Daoy (cell line): ENCODE measurements at regions not wholly inside any gene's neighbourhood (a gene's known extent, or its start where the extent isn't known, plus 50 kb on each side); places are given as distances from the start of the nearest gene placed in this dataset.
"Not testable (repeated sequence)": the region's sequence is repeated elsewhere in the genome, so short reads cannot be mapped to it uniquely, and the experiment has no call there.

Experiments
- DNase-seq: peaks from one replicate; pipeline ENCODE4 v3.0.0-alpha.2; 2015; ENCODE audit warnings: low read depth

GRCh38 chr15:69917056-69917455 is 180.7 kb downstream of the TLE3 start:
- no peak for DNase-seq

- DNase-seq, result no peak
Measured at GRCh38 chr15:69919816-69920215, 177.9 kb downstream of the TLE3 start.

GRCh38 chr15:69920221-69920620 is 177.5 kb downstream of the TLE3 start:
- no peak for DNase-seq

GRCh38 chr15:69921626-69922619 is 175.8 kb downstream of the TLE3 start:
- DNase-seq, result no peak

GRCh38 chr15:69924531-69924930 is 173.2 kb downstream of the TLE3 start:
- no peak for DNase-seq

GRCh38 chr15:69926006-69926405 is 171.7 kb downstream of the TLE3 start:
- DNase-seq, result peak; percentile 20

GRCh38 chr15:69926721-69927120 is 171.0 kb downstream of the TLE3 start:
- no peak for DNase-seq

GRCh38 chr15:69928890-69929289 is 168.8 kb downstream of the TLE3 start:
- DNase-seq, result not testable (repeated sequence)

GRCh38 chr15:69929905-69930630 is 167.6 kb downstream of the TLE3 start:
- DNase-seq, result no peak

GRCh38 chr15:69930754-69931153 is 167.0 kb downstream of the TLE3 start:
- no peak for DNase-seq

- no peak for DNase-seq
Measured at GRCh38 chr15:69931156-69931555, 166.6 kb downstream of the TLE3 start.

GRCh38 chr15:69934607-69935006 is 163.1 kb downstream of the TLE3 start:
- DNase-seq, result no peak

GRCh38 chr15:69939513-69940440 is 157.9 kb downstream of the TLE3 start:
- DNase-seq, result no peak

GRCh38 chr15:69940441-69941300 is 157.0 kb downstream of the TLE3 start:
- no peak for DNase-seq

- DNase-seq, result no peak
Measured at GRCh38 chr15:69941301-69941605, 156.5 kb downstream of the TLE3 start.

GRCh38 chr15:69941706-69942495 is 155.8 kb downstream of the TLE3 start:
- no peak for DNase-seq

GRCh38 chr15:69943637-69944036 is 154.1 kb downstream of the TLE3 start:
- no peak for DNase-seq

- DNase-seq, result no peak
Measured at GRCh38 chr15:69945729-69946128, 152.0 kb downstream of the TLE3 start.

GRCh38 chr15:69946870-69947269 is 150.8 kb downstream of the TLE3 start:
- no peak for DNase-seq

GRCh38 chr15:69947394-69947793 is 150.3 kb downstream of the TLE3 start:
- DNase-seq, result no peak
